ENCODE measurements at regions not wholly inside any gene's neighbourhood (a gene's known extent, or its start where the extent isn't known, plus 50 kb on each side); places are given as distances from the start of the nearest gene placed in this dataset.

- Histone ChIP-seq H3K79me2 (no peaks in the 10 kb centered on the region), H3K9ac (no peak overlapping the region), H3K27me3 (ENCODE audit: control insufficient read depth, insufficient read depth, low read length) (no peaks in the 10 kb centered on the region), H3K27ac (no peak overlapping the region), H3K4me3 (ENCODE audit: low read depth, low read length) (no peak overlapping the region), H3K9me3 (ENCODE audit: control insufficient read depth, low read length) (no peaks in the 10 kb centered on the region), H3K36me3 (ENCODE audit: control insufficient read depth, insufficient read depth, low read length) (no peaks in the 10 kb centered on the region), H2AFZ (no peak overlapping the region), H3K4me2 (ENCODE audit: low read length) (no peak overlapping the region), H3K4me1 (no peaks in the 10 kb centered on the region)
- TF ChIP-seq CTCF (IDR thresholded peaks at IDR 0.05) = no peak
Measured at GRCh38 chr7:33792041-33792440, 113.3 kb upstream of the BMPER start.

- H3K36me3 ChIP-seq (ENCODE audit: control insufficient read depth, insufficient read depth, low read length) = no peaks in the 10 kb centered on the region
- H3K9me3 ChIP-seq (ENCODE audit: control insufficient read depth, low read length) = no peaks in the 10 kb centered on the region
Measured at GRCh38 chr7:33792547-33793105, 112.7 kb upstream of the BMPER start.

DNA sequence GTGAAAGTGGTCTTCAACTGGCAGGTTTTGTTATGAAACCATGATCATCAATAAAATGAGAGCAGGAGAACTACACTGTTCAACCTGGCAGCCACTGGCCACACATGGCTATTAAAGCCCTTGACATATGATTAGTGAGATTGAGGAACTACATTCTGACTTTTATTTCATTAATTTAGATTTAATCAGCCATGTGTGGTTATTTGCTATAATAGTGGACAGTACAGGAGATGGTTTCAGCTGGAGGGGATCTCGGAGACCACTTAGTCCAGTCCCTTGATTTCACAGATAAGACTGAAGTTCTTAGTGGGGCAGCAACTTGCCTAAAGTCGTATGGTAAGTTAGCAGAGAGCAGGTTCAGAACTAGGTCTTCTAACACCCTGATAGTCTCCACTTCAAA, 111.7 kb upstream of the BMPER start:
- Histone ChIP-seq H3K4me2 (ENCODE audit: low read length) (no peak overlapping the region), H3K36me3 (ENCODE audit: control insufficient read depth, insufficient read depth, low read length) (no peaks in the 10 kb centered on the region), H3K27me3 (ENCODE audit: control insufficient read depth, insufficient read depth, low read length) (no peaks in the 10 kb centered on the region), H3K79me2 (no peaks in the 10 kb centered on the region), H3K4me1 (no peaks in the 10 kb centered on the region), H3K9me3 (ENCODE audit: control insufficient read depth, low read length) (no peaks in the 10 kb centered on the region), H2AFZ (no peak overlapping the region), H3K9ac (no peak overlapping the region), H3K4me3 (ENCODE audit: low read depth, low read length) (no peak overlapping the region), H3K27ac (no peak overlapping the region)
- no peak for TF ChIP-seq CTCF (IDR thresholded peaks at IDR 0.05)

More at GRCh38 chr7:33792547-33793105, 112.7 kb upstream of the BMPER start:
- Histone ChIP-seq H3K4me2 (ENCODE audit: low read length) (no peak overlapping the region), H3K27ac (no peak overlapping the region), H3K9ac (no peak overlapping the region), H3K27me3 (ENCODE audit: control insufficient read depth, insufficient read depth, low read length) (no peaks in the 10 kb centered on the region), H3K4me3 (ENCODE audit: low read depth, low read length) (no peak overlapping the region), H3K4me1 (no peaks in the 10 kb centered on the region), H3K79me2 (no peaks in the 10 kb centered on the region), H2AFZ (no peak overlapping the region)
- TF ChIP-seq CTCF (IDR thresholded peaks at IDR 0.05) = no peak

GRCh38 chr7:33794419-33794818, 110.9 kb upstream of the BMPER start:
- H3K4me3 ChIP-seq (ENCODE audit: low read depth, low read length) = no peak overlapping the region
- no peaks in the 10 kb centered on the region for H3K9me3 ChIP-seq (ENCODE audit: control insufficient read depth, low read length)
- H3K27me3 ChIP-seq (ENCODE audit: control insufficient read depth, insufficient read depth, low read length) = no peaks in the 10 kb centered on the region
- no peaks in the 10 kb centered on the region for H3K36me3 ChIP-seq (ENCODE audit: control insufficient read depth, insufficient read depth, low read length)
- H3K9ac ChIP-seq = no peak overlapping the region
- no peaks in the 10 kb centered on the region for H3K79me2 ChIP-seq
- no peaks in the 10 kb centered on the region for H3K4me1 ChIP-seq
- no peak for TF ChIP-seq CTCF (IDR thresholded peaks at IDR 0.05)
- H2AFZ ChIP-seq = no peak overlapping the region
- H3K27ac ChIP-seq = no peak overlapping the region
- no peak overlapping the region for H3K4me2 ChIP-seq (ENCODE audit: low read length)

GRCh38 chr7:33794959-33795358, 110.4 kb upstream of the BMPER start:
- Histone ChIP-seq H3K9ac (no peak overlapping the region), H3K79me2 (no peaks in the 10 kb centered on the region), H3K27me3 (ENCODE audit: control insufficient read depth, insufficient read depth, low read length) (no peaks in the 10 kb centered on the region), H2AFZ (no peak overlapping the region), H3K9me3 (ENCODE audit: control insufficient read depth, low read length) (no peaks in the 10 kb centered on the region), H3K4me3 (ENCODE audit: low read depth, low read length) (no peak overlapping the region), H3K27ac (no peak overlapping the region), H3K4me1 (no peaks in the 10 kb centered on the region), H3K4me2 (ENCODE audit: low read length) (no peak overlapping the region), H3K36me3 (ENCODE audit: control insufficient read depth, insufficient read depth, low read length) (no peaks in the 10 kb centered on the region)
- TF ChIP-seq CTCF (IDR thresholded peaks at IDR 0.05) = no peak

Measured in parathyroid adenoma (tissue), 2 donors.